ENCODE measurements at regions not wholly inside any gene's neighbourhood (a gene's known extent, or its start where the extent isn't known, plus 50 kb on each side); places are given as distances from the start of the nearest gene placed in this dataset.

GRCh38 chr4:14518136-14518535 is 484.1 kb upstream of the CPEB2 start:
- Histone ChIP-seq H3K9ac (ENCODE audit: low read length) (no peak overlapping the region), H3K36me3 (ENCODE audit: control insufficient read depth, insufficient read depth, low read length, severe bottlenecking) (no peaks in the 10 kb centered on the region), H3K4me3 (ENCODE audit: low read length) (no peak overlapping the region), H3K27me3 (replicated peaks; ENCODE audit: control insufficient read depth, insufficient read depth, low read length) (no peaks in the 10 kb centered on the region), H3K4me1 (ENCODE audit: control insufficient read depth, insufficient read depth, low read length) (no peaks in the 10 kb centered on the region), H3K9me3 (ENCODE audit: control insufficient read depth, low read length) (peaks cover 5% of the 10 kb centered on the region)
- no peak for DNase-seq (ENCODE audit: low read depth)

DNA sequence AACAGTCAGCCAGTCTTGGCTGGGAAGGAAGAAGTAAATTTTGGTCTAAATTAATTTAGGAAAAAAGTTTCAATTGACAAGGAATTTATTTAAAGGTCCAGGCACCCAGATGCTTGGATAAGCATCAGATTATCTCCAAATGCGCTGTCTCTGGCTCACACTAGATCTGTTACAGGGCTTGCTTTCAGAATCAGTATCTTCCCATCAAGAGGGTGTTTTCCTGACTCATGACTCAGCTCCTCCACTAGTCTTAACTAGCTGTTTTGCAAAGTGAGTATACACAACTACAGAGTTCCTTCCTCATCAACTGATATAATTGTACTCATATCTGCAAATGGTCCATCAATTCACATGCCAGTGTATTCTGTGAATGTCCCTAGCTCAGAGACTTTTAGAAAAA is 482.1 kb upstream of the CPEB2 start:
- peak; percentile 20 for DNase-seq (ENCODE audit: low read depth)
- Histone ChIP-seq H3K4me3 (ENCODE audit: low read length) (no peak overlapping the region), H3K4me1 (ENCODE audit: control insufficient read depth, insufficient read depth, low read length) (no peaks in the 10 kb centered on the region)

DNA sequence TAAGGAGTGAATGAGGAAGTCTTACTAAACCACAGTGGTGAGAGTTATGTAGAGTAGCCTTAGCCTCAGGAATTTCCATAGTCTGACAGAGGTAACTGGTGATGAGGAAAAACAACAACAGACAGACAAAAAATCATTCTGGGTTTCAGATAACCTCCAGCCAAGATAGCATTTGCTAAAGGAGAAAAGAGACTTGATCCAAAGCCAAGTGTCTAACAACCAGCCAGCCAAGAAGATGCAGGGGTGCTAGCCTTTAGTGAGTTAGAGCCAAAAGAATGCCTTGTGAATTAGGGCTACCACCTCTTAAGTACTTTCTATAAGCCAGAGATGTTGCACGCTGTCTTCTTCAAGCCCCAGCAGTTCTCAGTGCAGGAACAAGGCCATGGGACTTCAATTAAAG is 478.0 kb upstream of the CPEB2 start:
- Histone ChIP-seq H3K9ac (ENCODE audit: low read length) (no peak overlapping the region), H3K9me3 (ENCODE audit: control insufficient read depth, low read length) (peaks cover 5% of the 10 kb centered on the region), H3K4me3 (ENCODE audit: low read length) (no peak overlapping the region), H3K4me1 (ENCODE audit: control insufficient read depth, insufficient read depth, low read length) (no peaks in the 10 kb centered on the region), H3K27me3 (replicated peaks; ENCODE audit: control insufficient read depth, insufficient read depth, low read length) (no peaks in the 10 kb centered on the region), H3K36me3 (ENCODE audit: control insufficient read depth, insufficient read depth, low read length, severe bottlenecking) (no peaks in the 10 kb centered on the region)
- DNase-seq (ENCODE audit: low read depth): no peak

More for the DNA sequence above, 482.1 kb upstream of the CPEB2 start:
- no peak overlapping the region for H3K9ac ChIP-seq (ENCODE audit: low read length)
- H3K36me3 ChIP-seq (ENCODE audit: control insufficient read depth, insufficient read depth, low read length, severe bottlenecking): no peaks in the 10 kb centered on the region
- no peaks in the 10 kb centered on the region for H3K27me3 ChIP-seq (replicated peaks; ENCODE audit: control insufficient read depth, insufficient read depth, low read length)
- H3K9me3 ChIP-seq (ENCODE audit: control insufficient read depth, low read length): peaks cover 5% of the 10 kb centered on the region

- Histone ChIP-seq H3K36me3 (ENCODE audit: control insufficient read depth, insufficient read depth, low read length, severe bottlenecking) (no peaks in the 10 kb centered on the region), H3K27me3 (replicated peaks; ENCODE audit: control insufficient read depth, insufficient read depth, low read length) (no peaks in the 10 kb centered on the region), H3K4me1 (ENCODE audit: control insufficient read depth, insufficient read depth, low read length) (peaks cover 9% of the 10 kb centered on the region), H3K4me3 (ENCODE audit: low read length) (no peak overlapping the region), H3K9ac (ENCODE audit: low read length) (no peak overlapping the region), H3K9me3 (ENCODE audit: control insufficient read depth, low read length) (no peaks in the 10 kb centered on the region)
- DNase-seq (ENCODE audit: low read depth): peak; percentile 9
Observed at GRCh38 chr4:14528918-14529317, 473.4 kb upstream of the CPEB2 start.

- Histone ChIP-seq H3K27me3 (replicated peaks; ENCODE audit: control insufficient read depth, insufficient read depth, low read length) (no peaks in the 10 kb centered on the region), H3K4me1 (ENCODE audit: control insufficient read depth, insufficient read depth, low read length) (peaks cover 9% of the 10 kb centered on the region), H3K36me3 (ENCODE audit: control insufficient read depth, insufficient read depth, low read length, severe bottlenecking) (no peaks in the 10 kb centered on the region), H3K9ac (ENCODE audit: low read length) (no peak overlapping the region), H3K9me3 (ENCODE audit: control insufficient read depth, low read length) (no peaks in the 10 kb centered on the region), H3K4me3 (ENCODE audit: low read length) (no peak overlapping the region)
- peak; percentile 55 for DNase-seq (ENCODE audit: low read depth)
Observed at GRCh38 chr4:14529653-14530052, 472.6 kb upstream of the CPEB2 start.

DNA sequence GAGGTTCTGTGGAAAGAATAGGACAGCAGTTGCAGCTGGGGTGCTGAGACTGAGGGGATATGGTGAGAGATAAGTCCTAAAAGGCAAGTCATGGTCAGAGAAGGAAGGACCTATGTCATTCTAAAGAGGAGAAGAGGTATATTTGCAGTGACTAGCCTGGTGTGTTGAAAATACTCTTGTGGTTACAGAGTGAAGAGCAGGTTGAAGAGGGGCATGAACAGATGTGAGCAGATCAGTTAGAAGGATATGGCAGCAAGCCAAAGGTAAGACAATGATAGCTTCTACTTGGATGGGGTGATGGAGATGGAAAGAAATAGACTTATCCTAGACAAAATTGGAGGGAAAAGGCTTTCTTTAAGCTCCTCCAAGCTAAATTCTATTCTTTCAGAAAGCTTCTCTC is 469.8 kb upstream of the CPEB2 start:
- Histone ChIP-seq H3K4me3 (ENCODE audit: low read length) (no peak overlapping the region), H3K4me1 (ENCODE audit: control insufficient read depth, insufficient read depth, low read length) (peaks cover 9% of the 10 kb centered on the region), H3K9ac (ENCODE audit: low read length) (no peak overlapping the region), H3K36me3 (ENCODE audit: control insufficient read depth, insufficient read depth, low read length, severe bottlenecking) (no peaks in the 10 kb centered on the region), H3K27me3 (replicated peaks; ENCODE audit: control insufficient read depth, insufficient read depth, low read length) (no peaks in the 10 kb centered on the region), H3K9me3 (ENCODE audit: control insufficient read depth, low read length) (no peaks in the 10 kb centered on the region)
- no peak for DNase-seq (ENCODE audit: low read depth)

DNA sequence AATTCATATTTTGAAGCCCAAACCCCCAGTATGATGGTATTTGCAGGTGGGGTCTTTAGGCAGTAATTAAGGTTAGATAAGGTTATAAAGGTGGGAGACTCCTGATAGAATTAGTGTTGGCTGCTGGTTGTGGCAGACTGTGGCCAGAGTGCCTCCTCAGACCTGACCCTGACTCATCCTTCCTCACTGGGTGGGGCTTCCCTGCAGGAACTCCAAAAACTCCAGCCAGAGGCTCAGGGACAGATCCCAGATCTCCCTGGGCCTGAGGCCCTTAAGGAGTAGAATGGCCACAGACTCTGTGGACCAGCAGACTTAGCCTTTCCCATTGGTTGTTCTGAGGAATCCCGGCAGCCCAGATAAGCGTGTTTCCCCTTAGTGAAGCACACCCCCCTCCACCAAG is 463.0 kb upstream of the CPEB2 start:
- no peak overlapping the region for H3K9ac ChIP-seq (ENCODE audit: low read length)
- no peaks in the 10 kb centered on the region for H3K36me3 ChIP-seq (ENCODE audit: control insufficient read depth, insufficient read depth, low read length, severe bottlenecking)
- H3K9me3 ChIP-seq (ENCODE audit: control insufficient read depth, low read length): peaks cover 6% of the 10 kb centered on the region
- no peak for DNase-seq (ENCODE audit: low read depth)
- H3K27me3 ChIP-seq (replicated peaks; ENCODE audit: control insufficient read depth, insufficient read depth, low read length): no peaks in the 10 kb centered on the region
- H3K4me3 ChIP-seq (ENCODE audit: low read length): no peak overlapping the region
- H3K4me1 ChIP-seq (ENCODE audit: control insufficient read depth, insufficient read depth, low read length): no peaks in the 10 kb centered on the region

- Histone ChIP-seq H3K4me3 (ENCODE audit: low read length) (no peak overlapping the region), H3K27me3 (replicated peaks; ENCODE audit: control insufficient read depth, insufficient read depth, low read length) (no peaks in the 10 kb centered on the region), H3K9ac (ENCODE audit: low read length) (no peak overlapping the region), H3K36me3 (ENCODE audit: control insufficient read depth, insufficient read depth, low read length, severe bottlenecking) (no peaks in the 10 kb centered on the region), H3K4me1 (ENCODE audit: control insufficient read depth, insufficient read depth, low read length) (no peaks in the 10 kb centered on the region), H3K9me3 (ENCODE audit: control insufficient read depth, low read length) (peaks cover 6% of the 10 kb centered on the region)
- no peak for DNase-seq (ENCODE audit: low read depth)
Observed at GRCh38 chr4:14545163-14545562, 457.1 kb upstream of the CPEB2 start.

- Histone ChIP-seq H3K36me3 (ENCODE audit: control insufficient read depth, insufficient read depth, low read length, severe bottlenecking) (no peaks in the 10 kb centered on the region), H3K9ac (ENCODE audit: low read length) (no peak overlapping the region), H3K4me3 (ENCODE audit: low read length) (no peak overlapping the region), H3K4me1 (ENCODE audit: control insufficient read depth, insufficient read depth, low read length) (no peaks in the 10 kb centered on the region), H3K9me3 (ENCODE audit: control insufficient read depth, low read length) (peaks cover 6% of the 10 kb centered on the region), H3K27me3 (replicated peaks; ENCODE audit: control insufficient read depth, insufficient read depth, low read length) (no peaks in the 10 kb centered on the region)
- no peak for DNase-seq (ENCODE audit: low read depth)
Observed at GRCh38 chr4:14545807-14546206, 456.5 kb upstream of the CPEB2 start.

GRCh38 chr4:14552119-14552518 is 450.2 kb upstream of the CPEB2 start:
- no peaks in the 10 kb centered on the region for H3K27me3 ChIP-seq (replicated peaks; ENCODE audit: control insufficient read depth, insufficient read depth, low read length)
- no peak overlapping the region for H3K4me3 ChIP-seq (ENCODE audit: low read length)
- H3K4me1 ChIP-seq (ENCODE audit: control insufficient read depth, insufficient read depth, low read length): no peaks in the 10 kb centered on the region
- H3K36me3 ChIP-seq (ENCODE audit: control insufficient read depth, insufficient read depth, low read length, severe bottlenecking): no peaks in the 10 kb centered on the region
- H3K9ac ChIP-seq (ENCODE audit: low read length): no peak overlapping the region
- no peak for DNase-seq (ENCODE audit: low read depth)
- no peaks in the 10 kb centered on the region for H3K9me3 ChIP-seq (ENCODE audit: control insufficient read depth, low read length)

GRCh38 chr4:14559646-14560045 is 442.6 kb upstream of the CPEB2 start:
- no peak overlapping the region for H3K9ac ChIP-seq (ENCODE audit: low read length)
- H3K27me3 ChIP-seq (replicated peaks; ENCODE audit: control insufficient read depth, insufficient read depth, low read length): no peaks in the 10 kb centered on the region
- no peaks in the 10 kb centered on the region for H3K4me1 ChIP-seq (ENCODE audit: control insufficient read depth, insufficient read depth, low read length)
- H3K36me3 ChIP-seq (ENCODE audit: control insufficient read depth, insufficient read depth, low read length, severe bottlenecking): no peaks in the 10 kb centered on the region
- no peak overlapping the region for H3K4me3 ChIP-seq (ENCODE audit: low read length)
- H3K9me3 ChIP-seq (ENCODE audit: control insufficient read depth, low read length): no peaks in the 10 kb centered on the region
- no peak for DNase-seq (ENCODE audit: low read depth)

GRCh38 chr4:14560577-14560976 is 441.7 kb upstream of the CPEB2 start:
- no peaks in the 10 kb centered on the region for H3K9me3 ChIP-seq (ENCODE audit: control insufficient read depth, low read length)
- DNase-seq (ENCODE audit: low read depth): no peak
- H3K4me1 ChIP-seq (ENCODE audit: control insufficient read depth, insufficient read depth, low read length): no peaks in the 10 kb centered on the region
- no peak overlapping the region for H3K9ac ChIP-seq (ENCODE audit: low read length)
- H3K27me3 ChIP-seq (replicated peaks; ENCODE audit: control insufficient read depth, insufficient read depth, low read length): no peaks in the 10 kb centered on the region
- H3K4me3 ChIP-seq (ENCODE audit: low read length): no peak overlapping the region
- H3K36me3 ChIP-seq (ENCODE audit: control insufficient read depth, insufficient read depth, low read length, severe bottlenecking): no peaks in the 10 kb centered on the region
